ENCODE measurements at regions not wholly inside any gene's neighbourhood (a gene's known extent, or its start where the extent isn't known, plus 50 kb on each side); places are given as distances from the start of the nearest gene placed in this dataset.

DNA sequence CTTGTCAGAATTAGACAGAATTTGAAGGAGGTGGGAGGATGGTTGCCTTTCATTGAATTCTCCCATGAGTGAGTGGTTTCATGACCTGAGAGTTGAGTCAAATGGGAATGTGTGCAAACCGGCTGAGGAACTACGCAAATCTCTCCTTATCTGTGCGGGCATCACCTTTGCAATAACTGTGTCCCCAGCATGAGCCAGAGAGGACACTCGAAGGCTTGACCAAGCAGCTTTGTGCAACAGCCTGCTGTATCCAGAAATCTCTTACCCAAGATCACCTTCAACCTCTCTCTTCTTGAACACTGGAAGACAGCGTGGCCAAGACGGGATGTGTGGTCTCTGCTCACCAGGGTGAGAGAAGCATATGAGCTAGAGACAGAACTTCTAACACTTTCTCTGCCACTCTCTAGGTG lies 93.8 kb upstream of the IKZF1 start:
- Histone ChIP-seq H3K27me3 (ENCODE audit: control insufficient read depth in 1 of 2, insufficient read depth in 2 of 2, low read length in 2 of 2) (peaks cover 1 to 22% of the 10 kb centered on the region in 2 experiments; a peak in 3 of 5 replicates), H3K9me3 (ENCODE audit: low read length) (no peaks in the 10 kb centered on the region), H3K4me3 (replicated peaks in 1 of 3; ENCODE audit: insufficient read depth in 1 of 3, low read depth in 2 of 3, low read length in 3 of 3) (no peak overlapping the region), H3K4me2 (ENCODE audit: low read depth, low read length) (no peak overlapping the region), H3K36me3 (replicated peaks in 1 of 2; ENCODE audit: control insufficient read depth in 1 of 2, insufficient read depth in 2 of 2, low read length in 2 of 2) (no peaks in the 10 kb centered on the region), H3K79me2 (ENCODE audit: insufficient read depth, low read length) (no peaks in the 10 kb centered on the region), H3K27ac (ENCODE audit: extremely low read length, insufficient read depth, low read length) (no peak overlapping the region), H2AFZ (ENCODE audit: low read length) (no peak overlapping the region), H3K4me1 (ENCODE audit: insufficient read depth, low read length) (no peaks in the 10 kb centered on the region), H3K9ac (ENCODE audit: insufficient read depth, low read depth, low read length) (no peak overlapping the region), H4K20me1 (ENCODE audit: insufficient read depth, low read length) (no peaks in the 10 kb centered on the region)
- DNase-seq (ENCODE audit: low spot score): no peak
- in situ Hi-C loops (cut with HindIII; ENCODE audit: extremely low pct_ligation_motif_present, low pct_unique_long_range_greater_than_20kb) (no loop called here), intact Hi-C loops (cut with micrococcal nuclease; ENCODE audit: unreplicated experiment) (no loop called here)
- no peak for TF ChIP-seq YEATS4 (CRISPR knock-in tag; IDR thresholded peaks at IDR 0.05; ENCODE audit: borderline replicate concordance)
- TF ChIP-seq, protein P1, sequence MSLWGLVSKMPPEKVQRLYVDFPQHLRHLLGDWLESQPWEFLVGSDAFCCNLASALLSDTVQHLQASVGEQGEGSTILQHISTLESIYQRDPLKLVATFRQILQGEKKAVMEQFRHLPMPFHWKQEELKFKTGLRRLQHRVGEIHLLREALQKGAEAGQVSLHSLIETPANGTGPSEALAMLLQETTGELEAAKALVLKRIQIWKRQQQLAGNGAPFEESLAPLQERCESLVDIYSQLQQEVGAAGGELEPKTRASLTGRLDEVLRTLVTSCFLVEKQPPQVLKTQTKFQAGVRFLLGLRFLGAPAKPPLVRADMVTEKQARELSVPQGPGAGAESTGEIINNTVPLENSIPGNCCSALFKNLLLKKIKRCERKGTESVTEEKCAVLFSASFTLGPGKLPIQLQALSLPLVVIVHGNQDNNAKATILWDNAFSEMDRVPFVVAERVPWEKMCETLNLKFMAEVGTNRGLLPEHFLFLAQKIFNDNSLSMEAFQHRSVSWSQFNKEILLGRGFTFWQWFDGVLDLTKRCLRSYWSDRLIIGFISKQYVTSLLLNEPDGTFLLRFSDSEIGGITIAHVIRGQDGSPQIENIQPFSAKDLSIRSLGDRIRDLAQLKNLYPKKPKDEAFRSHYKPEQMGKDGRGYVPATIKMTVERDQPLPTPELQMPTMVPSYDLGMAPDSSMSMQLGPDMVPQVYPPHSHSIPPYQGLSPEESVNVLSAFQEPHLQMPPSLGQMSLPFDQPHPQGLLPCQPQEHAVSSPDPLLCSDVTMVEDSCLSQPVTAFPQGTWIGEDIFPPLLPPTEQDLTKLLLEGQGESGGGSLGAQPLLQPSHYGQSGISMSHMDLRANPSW (CRISPR knock-in tag; IDR thresholded peaks at IDR 0.05; ENCODE audit: borderline replicate concordance): no peak
- TF ChIP-seq ZNF839 (CRISPR knock-in tag; IDR thresholded peaks at IDR 0.05; ENCODE audit: borderline replicate concordance): no peak
- no peak for TF ChIP-seq CREB1 (IDR thresholded peaks at IDR 0.05)
- TF ChIP-seq CREB1 (CRISPR knock-in tag; IDR thresholded peaks at IDR 0.05): no peak
- no peak for TF ChIP-seq CBX2 (IDR thresholded peaks at IDR 0.05; ENCODE audit: low read depth, low read length)
- TF ChIP-seq CBX2 (CRISPR knock-in tag; IDR thresholded peaks at IDR 0.05; ENCODE audit: low read depth): no peak
- no peak for TF ChIP-seq ZNF432 (CRISPR knock-in tag; IDR thresholded peaks at IDR 0.05; ENCODE audit: borderline replicate concordance)
- no peak for TF ChIP-seq DPF2 (CRISPR knock-in tag; IDR thresholded peaks at IDR 0.05; ENCODE audit: borderline replicate concordance, low read depth)
- TF ChIP-seq GABPA (IDR thresholded peaks at IDR 0.05; ENCODE audit: low read depth, low read length): no peak
- TF ChIP-seq GABPA (CRISPR knock-in tag; IDR thresholded peaks at IDR 0.05; ENCODE audit: low read depth): no peak
- no peak for TF ChIP-seq HOXA7 (CRISPR knock-in tag; IDR thresholded peaks at IDR 0.05)
- TF ChIP-seq ZNF530 (CRISPR knock-in tag; IDR thresholded peaks at IDR 0.05; ENCODE audit: low read depth): no peak
- TF ChIP-seq ZSCAN12 (CRISPR knock-in tag; IDR thresholded peaks at IDR 0.05): no peak
- ChIA-PET CTCF (ENCODE audit: low intra/inter-chr PET ratio, low total read pairs) (no interaction called here), POLR2A (no interaction called here)
- BruUV-seq (replicated peaks): no TSS peak
- 19% methylated on average over 5 of the region's 6 CpGs for WGBS (ENCODE audit: low lambda C conversion rate)
- no peak for FAIRE-seq
- no peak for ATAC-seq
